GM06990 (cell line): ENCODE measurements at regions not wholly inside any gene's neighbourhood (a gene's known extent, or its start where the extent isn't known, plus 50 kb on each side); places are given as distances from the start of the nearest gene placed in this dataset.
"Not testable (repeated sequence)": the region's sequence is repeated elsewhere in the genome, so short reads cannot be mapped to it uniquely, and the experiment has no call there.

Experiments used
- DNase-seq: peaks from one replicate; pipeline ENCODE4 v3.0.0-alpha.2; 2011; ENCODE audit not compliant: insufficient read length; ENCODE audit errors: extremely low read depth
- H3K27me3 ChIP-seq: replicated peaks from 2 replicates; pipeline ENCODE4 v1.6.0; 2011; ENCODE audit warnings: low read length; ENCODE audit not compliant: control insufficient read depth, insufficient read depth
- H3K36me3 ChIP-seq: 2 replicates; pipeline ENCODE4 v1.5.1; 2011; ENCODE audit warnings: low read length; ENCODE audit not compliant: control insufficient read depth, insufficient read depth
- H3K4me3 ChIP-seq: replicated peaks from 2 replicates; pipeline ENCODE4 v1.5.1; 2011; ENCODE audit warnings: low read depth, mild to moderate bottlenecking, control low read depth, low read length
- CTCF ChIP-seq: IDR thresholded peaks from 2 replicates; pipeline ENCODE4 v1.5.1; 2011; ENCODE audit warnings: low read length, control low read depth, mild to moderate bottlenecking, inconsistent platforms; ENCODE audit not compliant: insufficient read depth, poor library complexity, severe bottlenecking

- TF ChIP-seq CTCF = no peak
- Histone ChIP-seq H3K27me3 (no peaks in the 10 kb centered on the region), H3K4me3 (no peak overlapping the region), H3K36me3 (no peaks in the 10 kb centered on the region)
- DNase-seq = no peak
Measured at GRCh38 chr9:28502189-28502588, 928.9 kb upstream of the C9orf72 start.

DNA sequence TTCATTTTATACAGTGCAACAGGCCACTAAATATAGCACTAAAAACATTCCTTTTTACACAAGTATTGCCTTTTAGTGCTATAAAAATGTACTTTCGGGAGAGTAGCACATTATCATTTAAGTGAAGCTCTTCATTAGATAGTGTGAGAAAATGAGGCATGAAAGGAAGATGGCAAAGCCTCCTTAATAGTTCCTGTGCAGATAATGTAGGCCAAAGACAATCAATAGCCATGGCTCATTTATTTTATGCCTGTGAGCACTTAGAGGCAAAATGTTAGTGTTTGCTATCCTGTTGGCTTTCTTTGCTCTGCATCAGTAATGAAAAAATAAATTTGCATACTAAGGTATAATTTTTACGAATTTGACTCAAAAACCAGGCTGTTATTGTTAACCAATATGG is 929.5 kb upstream of the C9orf72 start:
- Histone ChIP-seq H3K27me3 (no peaks in the 10 kb centered on the region), H3K4me3 (no peak overlapping the region), H3K36me3 (no peaks in the 10 kb centered on the region)
- DNase-seq = no peak
- TF ChIP-seq CTCF = no peak

GRCh38 chr9:28503573-28503972 is 930.3 kb upstream of the C9orf72 start:
- DNase-seq = no peak
- no peak overlapping the region for H3K4me3 ChIP-seq
- H3K27me3 ChIP-seq = no peaks in the 10 kb centered on the region
- H3K36me3 ChIP-seq = no peaks in the 10 kb centered on the region
- no peak for TF ChIP-seq CTCF

DNA sequence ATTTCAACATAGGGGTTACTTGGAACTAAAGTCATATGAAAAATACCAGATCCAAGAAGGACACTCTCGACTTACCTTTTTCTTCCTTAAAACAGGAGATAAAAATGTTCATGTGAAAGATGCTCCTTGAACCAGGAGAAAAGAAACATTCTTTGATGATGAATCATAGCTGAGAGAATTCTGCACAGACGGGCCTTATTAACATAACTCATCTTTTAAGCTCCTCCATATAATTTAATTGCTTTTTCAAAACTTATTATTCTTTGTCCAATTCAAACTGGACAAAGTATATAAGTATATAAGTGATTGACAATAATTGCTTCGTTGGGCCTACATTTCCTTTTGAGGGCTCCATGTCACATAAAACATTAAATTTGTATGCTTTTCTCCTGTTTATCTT is 945.2 kb upstream of the C9orf72 start:
- H3K4me3 ChIP-seq = no peak overlapping the region
- no peak for TF ChIP-seq CTCF
- no peaks in the 10 kb centered on the region for H3K27me3 ChIP-seq
- H3K36me3 ChIP-seq = no peaks in the 10 kb centered on the region
- no peak for DNase-seq

DNA sequence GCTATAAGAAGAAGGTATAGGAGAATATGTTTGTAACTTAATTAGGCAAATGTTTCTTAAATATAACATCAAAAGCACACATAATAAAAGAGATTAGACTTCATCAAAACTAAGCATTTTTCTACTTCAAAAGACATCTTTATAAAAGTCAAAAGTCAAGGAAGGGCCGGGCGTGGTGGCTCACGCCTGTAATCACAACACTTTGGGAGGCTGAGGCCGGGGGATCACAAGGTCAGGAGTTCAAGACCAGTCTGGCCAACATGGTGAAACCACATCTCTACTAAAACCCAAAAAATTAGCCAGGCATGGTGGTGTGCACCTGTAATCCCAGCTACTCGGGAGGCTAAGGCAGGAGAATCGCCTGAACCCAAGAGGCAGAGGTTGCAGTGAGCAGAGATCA is 951.0 kb upstream of the C9orf72 start:
- DNase-seq, H3K36me3 ChIP-seq, H3K4me3 ChIP-seq, H3K27me3 ChIP-seq: not testable (repeated sequence)

DNA sequence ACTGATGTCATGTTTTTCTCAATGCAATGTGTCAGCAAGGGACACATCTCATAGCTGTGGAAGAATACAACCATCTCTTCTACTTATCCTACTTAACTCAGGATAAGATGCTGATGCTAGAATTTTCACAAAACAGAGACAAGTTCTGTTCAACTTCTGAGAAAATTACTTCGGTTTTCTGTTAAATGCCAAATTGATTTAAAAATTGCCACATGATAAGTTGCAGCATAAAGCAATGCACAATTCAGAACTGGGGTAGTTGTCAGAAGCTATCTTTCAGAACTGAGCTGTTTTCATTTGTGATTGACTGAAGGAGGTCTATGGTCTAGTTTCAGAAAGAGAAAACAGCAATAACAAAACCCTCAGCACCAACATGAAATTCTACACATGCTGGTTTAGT is 954.8 kb upstream of the C9orf72 start:
- Histone ChIP-seq H3K4me3 (no peak overlapping the region), H3K36me3 (no peaks in the 10 kb centered on the region), H3K27me3 (no peaks in the 10 kb centered on the region)
- TF ChIP-seq CTCF = no peak
- DNase-seq = no peak
